ENCODE measurements at regions not wholly inside any gene's neighbourhood (a gene's known extent, or its start where the extent isn't known, plus 50 kb on each side); places are given as distances from the start of the nearest gene placed in this dataset.

DNA sequence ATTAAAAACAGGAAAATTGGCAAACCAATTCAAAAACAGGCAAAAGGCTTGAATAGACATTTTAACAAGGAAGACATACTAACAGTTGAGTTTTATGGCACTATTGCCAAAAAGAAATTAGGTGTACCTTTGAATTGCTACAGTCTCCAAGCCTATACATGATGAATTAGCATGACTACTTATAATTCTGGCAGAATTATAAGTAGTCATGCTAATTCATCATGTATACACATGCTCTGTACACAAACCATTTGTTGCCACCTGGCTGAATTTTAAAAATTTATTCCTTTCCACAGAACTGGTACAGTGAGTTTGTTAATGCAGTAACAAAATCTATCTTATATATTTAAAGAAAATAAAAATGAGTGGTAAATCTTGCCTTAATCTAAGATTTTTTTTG lies 1332.0 kb upstream of the CRIM1 start:
- TF ChIP-seq, protein P1, sequence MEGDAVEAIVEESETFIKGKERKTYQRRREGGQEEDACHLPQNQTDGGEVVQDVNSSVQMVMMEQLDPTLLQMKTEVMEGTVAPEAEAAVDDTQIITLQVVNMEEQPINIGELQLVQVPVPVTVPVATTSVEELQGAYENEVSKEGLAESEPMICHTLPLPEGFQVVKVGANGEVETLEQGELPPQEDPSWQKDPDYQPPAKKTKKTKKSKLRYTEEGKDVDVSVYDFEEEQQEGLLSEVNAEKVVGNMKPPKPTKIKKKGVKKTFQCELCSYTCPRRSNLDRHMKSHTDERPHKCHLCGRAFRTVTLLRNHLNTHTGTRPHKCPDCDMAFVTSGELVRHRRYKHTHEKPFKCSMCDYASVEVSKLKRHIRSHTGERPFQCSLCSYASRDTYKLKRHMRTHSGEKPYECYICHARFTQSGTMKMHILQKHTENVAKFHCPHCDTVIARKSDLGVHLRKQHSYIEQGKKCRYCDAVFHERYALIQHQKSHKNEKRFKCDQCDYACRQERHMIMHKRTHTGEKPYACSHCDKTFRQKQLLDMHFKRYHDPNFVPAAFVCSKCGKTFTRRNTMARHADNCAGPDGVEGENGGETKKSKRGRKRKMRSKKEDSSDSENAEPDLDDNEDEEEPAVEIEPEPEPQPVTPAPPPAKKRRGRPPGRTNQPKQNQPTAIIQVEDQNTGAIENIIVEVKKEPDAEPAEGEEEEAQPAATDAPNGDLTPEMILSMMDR (IDR thresholded peaks at IDR 0.05), result no peak
- no peak for TF ChIP-seq EZH2 (IDR thresholded peaks at IDR 0.05)

Data from neural progenitor cell (in vitro differentiated cells).